ENCODE measurements at regions not wholly inside any gene's neighbourhood (a gene's known extent, or its start where the extent isn't known, plus 50 kb on each side); places are given as distances from the start of the nearest gene placed in this dataset.

GRCh38 chr21:27371975-27372331 lies 405.1 kb upstream of the ADAMTS5 start:
- dilution Hi-C loops (cut with MboI; ENCODE audit: extremely low pct_ligation_motif_present, low sequenced_read_pairs) (no loop called here), intact Hi-C loops (cut with micrococcal nuclease) (no loop called here)
- Histone ChIP-seq H3K27ac (ENCODE audit: insufficient read depth, low read depth, low read length) (no peak overlapping the region), H3K4me3 (replicated peaks in 1 of 3; ENCODE audit: insufficient read depth in 1 of 3, low read depth in 1 of 3, low read length in 3 of 3) (no peak overlapping the region), H3K36me3 (ENCODE audit: control insufficient read depth in 2 of 2, extremely low read depth in 1 of 2, insufficient read depth in 2 of 2, low read length in 2 of 2) (no peaks in the 10 kb centered on the region), H3K4me1 (ENCODE audit: control insufficient read depth, extremely low read depth, insufficient read depth, low read length) (no peaks in the 10 kb centered on the region), H4K20me1 (replicated peaks; ENCODE audit: control insufficient read depth, extremely low read depth, insufficient read depth, low read length) (no peaks in the 10 kb centered on the region), H3K4me2 (ENCODE audit: insufficient read depth, low read length) (no peak overlapping the region), H3K79me2 (ENCODE audit: control insufficient read depth, insufficient read depth, low read length) (no peaks in the 10 kb centered on the region), H3K9me3 (replicated peaks; ENCODE audit: control insufficient read depth, insufficient read depth, low read length) (no peaks in the 10 kb centered on the region), H2AFZ (ENCODE audit: low read depth, low read length) (no peak overlapping the region), H3K9ac (replicated peaks; ENCODE audit: extremely low read depth, insufficient read depth, low read length) (no peak overlapping the region), H3K27me3 (ENCODE audit: control insufficient read depth in 2 of 2, insufficient read depth in 2 of 2, low read length in 2 of 2) (no peaks in the 10 kb centered on the region), H3K9me1 (replicated peaks; ENCODE audit: control insufficient read depth, extremely low read depth, insufficient read depth, low read length) (no peaks in the 10 kb centered on the region)
- DNase-seq (ENCODE audit: low read depth, low spot score), result peak; percentile 29
- ChIA-PET CTCF (interaction anchor here (0.9 to 1.0 kb wide), 3 partner anchors 10 to 11 kb away, joined by 3 to 4 read pairs (median 3); no protein-coding TSS in a partner anchor), POLR2A (no interaction called here)
- FAIRE-seq, result no peak
- TF ChIP-seq GATA2 (IDR thresholded peaks at IDR 0.05; ENCODE audit: insufficient read depth, insufficient read length, low read depth, low read length) (peak; percentile 72), POLR2AphosphoS5 (IDR thresholded peaks at IDR 0.05; ENCODE audit: insufficient read depth, low read depth, low read length) (no peak)
- no TSS peak for BruUV-seq (replicated peaks)

GRCh38 chr21:27371115-27371974 lies 404.5 kb upstream of the ADAMTS5 start:
- Histone ChIP-seq H3K9me3 (replicated peaks; ENCODE audit: control insufficient read depth, insufficient read depth, low read length) (no peaks in the 10 kb centered on the region), H3K9ac (replicated peaks; ENCODE audit: extremely low read depth, insufficient read depth, low read length) (no peak overlapping the region), H3K4me2 (ENCODE audit: insufficient read depth, low read length) (no peak overlapping the region), H3K27ac (ENCODE audit: insufficient read depth, low read depth, low read length) (no peak overlapping the region), H2AFZ (ENCODE audit: low read depth, low read length) (no peak overlapping the region), H3K9me1 (replicated peaks; ENCODE audit: control insufficient read depth, extremely low read depth, insufficient read depth, low read length) (no peaks in the 10 kb centered on the region), H3K4me3 (replicated peaks in 1 of 3; ENCODE audit: insufficient read depth in 1 of 3, low read depth in 1 of 3, low read length in 3 of 3) (no peak overlapping the region), H3K4me1 (ENCODE audit: control insufficient read depth, extremely low read depth, insufficient read depth, low read length) (no peaks in the 10 kb centered on the region), H3K79me2 (ENCODE audit: control insufficient read depth, insufficient read depth, low read length) (no peaks in the 10 kb centered on the region), H3K27me3 (ENCODE audit: control insufficient read depth in 2 of 2, insufficient read depth in 2 of 2, low read length in 2 of 2) (no peaks in the 10 kb centered on the region), H3K36me3 (ENCODE audit: control insufficient read depth in 2 of 2, extremely low read depth in 1 of 2, insufficient read depth in 2 of 2, low read length in 2 of 2) (no peaks in the 10 kb centered on the region), H4K20me1 (replicated peaks; ENCODE audit: control insufficient read depth, extremely low read depth, insufficient read depth, low read length) (no peaks in the 10 kb centered on the region)
- intact Hi-C loops (cut with micrococcal nuclease) (no loop called here), dilution Hi-C loops (cut with MboI; ENCODE audit: extremely low pct_ligation_motif_present, low sequenced_read_pairs) (no loop called here)
- TF ChIP-seq POLR2A (IDR thresholded peaks at IDR 0.05; ENCODE audit: low read depth, low read length) (no peak), EZH2 (IDR thresholded peaks at IDR 0.05; ENCODE audit: borderline replicate concordance, low read depth, low read length, severe bottlenecking) (no peak), CTCF (IDR thresholded peaks at IDR 0.05; ENCODE audit: extremely low read depth in 1 of 2, insufficient read depth in 1 of 2, low read depth in 1 of 2, low read length in 2 of 2) (no peak), FOS (IDR thresholded peaks at IDR 0.05; ENCODE audit: borderline replicate concordance, insufficient read depth, low read length) (no peak), POLR2AphosphoS5 (IDR thresholded peaks at IDR 0.05; ENCODE audit: insufficient read depth, low read depth, low read length) (no peak), JUN (IDR thresholded peaks at IDR 0.05; ENCODE audit: borderline replicate concordance, insufficient read depth, insufficient read length, low read depth) (no peak), MAX (IDR thresholded peaks at IDR 0.05; ENCODE audit: insufficient read depth, insufficient read length) (no peak), GATA2 (IDR thresholded peaks at IDR 0.05; ENCODE audit: insufficient read depth, insufficient read length, low read depth, low read length) (no peak), MYC (IDR thresholded peaks at IDR 0.05; ENCODE audit: low read depth, low read length) (no peak)
- no peak for FAIRE-seq
- ChIA-PET POLR2A (no interaction called here), CTCF (interaction anchor here (0.9 to 1.2 kb wide), 5 partner anchors 9 to 158 kb away, joined by 3 to 4 read pairs (median 3); no protein-coding TSS in a partner anchor)
- BruUV-seq (replicated peaks), result no TSS peak
- no peak for DNase-seq (ENCODE audit: low read depth, low spot score)
